NCI-H146 (cell line): ENCODE measurements at regions not wholly inside any gene's neighbourhood (a gene's known extent, or its start where the extent isn't known, plus 50 kb on each side); places are given as distances from the start of the nearest gene placed in this dataset.
A peak's percentile ranks its signal among the peaks of the same experiment; 100 is the strongest.

Source experiments
- DNase-seq: peaks from one replicate; lab custom pipeline; 2025; lab: John Stamatoyannopoulos, UW

DNA sequence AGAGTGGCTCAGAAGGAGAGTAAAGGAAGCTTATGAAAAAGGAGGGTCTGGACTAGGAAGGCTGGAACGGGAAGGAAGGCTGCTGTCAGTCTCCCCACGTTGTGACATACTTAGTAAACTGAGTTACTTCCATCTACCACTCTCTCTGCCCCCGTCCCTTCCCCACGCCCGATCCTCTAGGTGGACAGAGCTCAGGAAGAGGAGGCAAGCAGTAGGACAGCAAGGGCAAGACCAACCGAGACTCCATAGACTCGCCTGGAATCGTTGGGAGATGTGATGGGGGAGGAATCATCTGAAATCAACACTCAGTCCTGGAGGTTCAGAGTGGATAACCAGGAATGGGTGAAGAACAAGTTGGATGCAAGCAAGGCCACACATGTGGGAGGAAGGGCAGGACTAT, 240.7 kb downstream of the BUD13 start:
- no peak for DNase-seq

DNA sequence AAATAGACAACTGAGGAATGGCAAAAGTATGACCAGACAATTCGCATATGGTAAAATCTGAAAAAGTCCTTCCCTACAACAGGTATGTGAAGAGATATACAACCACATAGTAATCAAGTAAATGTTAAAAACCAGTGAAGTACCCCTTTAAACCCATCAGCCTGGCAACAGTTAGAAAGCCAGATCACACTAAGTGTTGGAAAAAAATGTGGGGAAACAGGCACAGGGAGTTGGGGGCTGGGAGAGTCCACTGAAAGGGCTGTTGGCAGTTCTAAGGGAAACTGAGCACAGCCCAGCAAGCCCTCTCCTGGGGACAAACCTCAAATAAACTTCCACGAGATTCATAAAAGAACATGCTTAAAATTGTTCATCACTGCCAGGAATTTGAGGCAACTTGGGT, 242.1 kb downstream of the BUD13 start:
- no peak for DNase-seq

DNA sequence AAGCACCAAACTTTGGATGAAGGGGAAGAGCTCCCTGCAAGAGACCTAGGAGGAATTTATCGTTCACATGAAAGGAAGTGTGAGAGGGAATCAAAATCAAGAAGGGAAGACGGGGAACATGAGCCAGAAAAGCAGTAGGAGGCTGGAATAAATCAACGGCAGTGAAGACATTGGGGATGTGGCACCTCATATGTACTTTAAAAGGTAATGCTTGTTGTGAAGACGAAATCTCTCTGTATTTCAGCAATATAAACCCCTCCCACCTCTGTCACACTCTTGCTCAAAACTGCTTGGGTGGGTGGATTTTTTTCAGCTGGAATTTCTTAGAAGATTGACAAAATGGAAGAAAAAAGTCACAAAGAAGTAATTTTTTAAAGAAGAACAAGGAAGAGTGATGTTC, 243.5 kb downstream of the BUD13 start:
- DNase-seq: no peak

DNA sequence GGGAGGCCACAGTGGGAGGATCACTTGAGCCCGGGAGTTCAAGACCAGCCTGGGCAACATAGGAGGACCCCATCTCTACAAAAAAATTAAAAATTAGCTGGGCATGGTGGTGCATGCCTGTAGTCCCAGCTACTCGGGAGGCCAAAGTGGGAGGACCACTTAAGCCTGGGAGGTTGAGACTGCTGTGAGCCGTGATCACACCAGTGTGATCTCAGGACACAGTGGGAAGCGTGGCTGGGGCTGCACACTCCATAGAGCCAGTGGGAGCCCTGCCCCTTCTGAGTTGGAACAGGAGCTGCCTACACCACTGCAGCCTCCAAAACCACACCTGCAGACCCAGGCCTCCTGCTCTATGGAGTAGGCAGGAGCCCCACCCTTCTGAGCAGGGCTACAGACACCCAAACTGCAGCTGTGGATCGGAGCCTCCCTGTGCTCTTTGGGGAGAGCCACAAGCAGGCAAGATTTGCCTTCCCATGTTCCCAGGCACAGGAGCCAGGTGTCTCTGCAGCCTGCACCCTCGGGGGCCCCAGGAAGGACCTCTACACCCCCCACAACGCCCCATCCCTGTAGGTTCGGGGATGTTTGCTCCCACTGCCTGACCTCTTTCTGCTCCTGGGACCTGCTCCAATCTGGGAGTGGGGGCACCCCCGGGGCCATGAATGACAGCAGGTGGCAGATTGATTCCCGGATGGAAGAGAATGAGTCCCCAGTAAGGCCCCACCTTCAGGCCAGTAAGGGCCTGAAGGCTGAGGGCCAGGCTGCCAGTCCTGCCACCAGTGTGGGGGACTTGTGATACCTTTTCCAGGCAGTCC, 245.4 kb downstream of the BUD13 start:
- no peak for DNase-seq

DNA sequence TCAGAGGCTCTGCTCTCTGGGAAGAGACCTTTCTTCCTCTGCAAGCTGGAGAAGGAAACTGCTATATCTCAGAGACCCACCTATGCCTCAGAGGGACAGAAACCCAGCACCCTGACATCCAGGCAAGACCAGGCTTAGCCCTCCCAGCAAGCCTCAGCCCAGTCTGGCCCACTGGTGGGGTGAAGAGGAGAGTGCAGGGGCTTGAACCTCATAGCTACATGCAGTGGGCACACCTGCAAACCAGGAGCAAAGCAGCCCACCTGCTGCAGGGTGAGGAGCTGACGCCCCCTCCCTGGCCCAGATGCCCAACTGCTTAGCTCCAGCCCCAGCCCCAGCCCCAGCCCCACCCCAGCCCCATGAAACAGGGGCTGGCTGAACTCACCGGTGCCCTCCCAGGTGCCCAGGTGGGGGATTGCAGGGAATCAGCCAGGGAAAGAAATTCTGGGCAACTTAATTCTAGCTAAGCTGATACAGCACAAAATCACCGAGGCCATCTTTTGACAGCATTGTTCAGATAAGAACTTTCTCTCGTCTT, 246.8 kb downstream of the BUD13 start:
- no peak for DNase-seq

DNA sequence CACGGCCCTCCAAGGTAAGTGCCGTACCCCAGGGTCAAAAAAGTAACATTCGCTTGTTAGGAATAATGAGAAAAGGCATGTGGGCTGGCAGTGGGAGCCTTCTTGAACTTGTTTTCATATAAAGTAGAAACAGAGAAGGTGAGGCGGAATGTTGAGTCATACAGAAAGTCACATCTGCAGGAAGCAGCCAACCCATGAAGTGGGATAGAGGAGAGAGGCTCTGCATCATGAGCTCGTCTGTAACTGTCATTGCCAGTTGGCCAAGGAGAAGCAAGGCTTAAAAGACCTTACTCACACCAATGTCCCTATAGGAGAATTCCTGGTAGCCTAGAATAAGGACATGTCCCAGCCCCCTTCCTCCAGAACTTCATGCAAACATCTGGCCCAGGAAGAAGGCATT, 253.3 kb downstream of the BUD13 start:
- DNase-seq: no peak

DNA sequence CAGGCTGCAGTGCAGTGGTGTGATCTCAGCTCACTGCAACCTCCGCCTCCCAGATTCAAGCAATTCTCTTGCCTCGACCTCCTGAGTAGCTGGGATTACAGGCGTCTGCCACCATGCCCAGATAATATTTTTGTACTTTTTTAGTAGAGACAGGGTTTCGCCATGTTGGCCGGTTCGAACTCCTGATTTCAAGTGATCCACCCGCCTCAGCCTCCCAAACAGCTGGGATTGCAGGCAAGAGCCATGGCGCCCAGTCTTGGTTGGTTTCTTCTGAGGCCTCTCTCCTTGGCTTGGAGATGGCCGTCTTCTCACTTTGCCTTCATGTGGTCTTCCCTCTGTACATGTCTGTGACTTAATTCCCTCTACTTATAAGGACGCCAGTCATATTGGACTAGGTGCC, 254.6 kb downstream of the BUD13 start:
- DNase-seq: no peak

DNA sequence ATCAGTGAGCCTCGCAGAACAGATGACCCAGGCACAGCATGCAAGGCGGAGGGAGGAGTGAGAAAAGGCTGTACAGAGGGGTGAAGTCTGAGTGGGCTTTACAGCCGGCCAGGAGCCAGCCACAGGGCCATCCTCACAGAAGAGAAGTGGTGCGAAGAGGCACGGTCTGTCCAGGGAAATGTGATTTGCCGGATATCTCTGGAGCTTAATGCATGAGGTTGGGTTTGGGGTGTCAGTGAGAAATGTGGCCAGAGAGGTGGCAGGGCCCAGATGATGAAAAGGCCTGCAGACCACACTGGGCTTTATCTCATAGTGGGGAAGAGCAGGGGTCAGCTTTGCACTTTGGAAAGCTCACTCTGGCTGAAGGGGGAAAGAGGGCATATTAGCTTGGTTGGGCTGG, 255.2 kb downstream of the BUD13 start:
- DNase-seq: no peak

DNA sequence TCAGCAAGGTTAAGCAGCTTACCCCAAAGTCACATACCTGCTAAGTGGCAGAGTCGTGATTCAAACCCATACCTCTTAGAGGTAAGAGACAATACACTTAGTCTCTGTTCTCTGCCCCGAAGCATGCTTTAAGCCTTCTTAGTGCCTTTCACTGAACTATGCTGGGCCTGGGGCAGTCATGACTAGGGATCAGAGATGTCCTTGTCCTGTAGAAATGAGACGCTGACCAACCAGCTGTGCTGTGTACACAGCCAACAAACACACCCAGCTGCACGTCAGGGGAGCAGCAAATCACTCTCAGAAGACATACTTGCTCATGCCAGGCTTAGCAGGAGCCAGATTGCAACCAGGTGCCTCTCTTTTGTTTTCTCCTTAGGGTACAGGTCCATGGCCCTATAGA, 255.7 kb downstream of the BUD13 start:
- DNase-seq: peak; percentile 67

DNA sequence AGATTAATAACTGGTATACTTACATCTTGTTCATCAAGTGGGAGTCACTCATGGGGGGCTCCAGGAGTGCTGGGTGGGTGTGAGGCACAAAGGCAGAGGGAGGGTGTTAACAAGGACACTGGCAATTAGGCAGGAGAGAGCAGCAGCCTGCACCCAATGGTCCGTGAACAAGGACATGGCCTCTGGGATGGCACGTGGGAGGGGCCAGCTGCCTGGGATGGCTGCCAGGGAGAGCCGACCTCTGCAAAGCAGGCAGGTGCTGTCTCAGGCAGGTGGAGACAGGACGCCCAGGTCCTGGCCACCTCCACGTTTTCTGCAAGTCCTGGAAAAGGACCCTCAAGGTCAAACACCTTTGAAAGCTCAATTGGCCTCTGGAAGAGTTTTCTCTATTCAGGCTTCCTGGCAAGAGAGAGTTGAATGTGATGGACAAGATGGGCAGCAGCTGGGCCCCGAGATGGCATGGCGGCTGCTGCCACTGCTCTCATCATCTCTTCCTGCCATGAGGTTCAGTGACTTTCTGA, 257.1 kb downstream of the BUD13 start:
- DNase-seq: peak; percentile 85

DNA sequence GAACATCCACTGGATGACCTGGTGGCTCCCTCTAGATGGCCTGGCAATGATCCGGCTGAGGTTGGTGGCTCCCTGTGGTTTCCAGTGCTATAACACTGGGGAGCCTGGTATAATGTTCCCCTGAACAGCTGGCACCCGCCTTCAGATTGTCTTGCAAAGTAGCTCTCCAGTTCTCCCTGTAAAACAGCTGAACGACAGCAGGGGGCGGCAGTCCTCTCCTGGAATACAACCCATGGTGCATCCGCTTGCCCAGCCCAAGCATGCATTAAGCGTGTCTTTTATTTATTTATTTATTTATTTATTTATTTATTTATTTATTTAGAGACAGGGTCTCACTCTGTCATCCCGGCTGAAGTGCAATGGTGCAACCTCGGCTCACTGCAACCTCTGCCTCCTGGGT, 258.9 kb downstream of the BUD13 start:
- peak; percentile 61 for DNase-seq

DNA sequence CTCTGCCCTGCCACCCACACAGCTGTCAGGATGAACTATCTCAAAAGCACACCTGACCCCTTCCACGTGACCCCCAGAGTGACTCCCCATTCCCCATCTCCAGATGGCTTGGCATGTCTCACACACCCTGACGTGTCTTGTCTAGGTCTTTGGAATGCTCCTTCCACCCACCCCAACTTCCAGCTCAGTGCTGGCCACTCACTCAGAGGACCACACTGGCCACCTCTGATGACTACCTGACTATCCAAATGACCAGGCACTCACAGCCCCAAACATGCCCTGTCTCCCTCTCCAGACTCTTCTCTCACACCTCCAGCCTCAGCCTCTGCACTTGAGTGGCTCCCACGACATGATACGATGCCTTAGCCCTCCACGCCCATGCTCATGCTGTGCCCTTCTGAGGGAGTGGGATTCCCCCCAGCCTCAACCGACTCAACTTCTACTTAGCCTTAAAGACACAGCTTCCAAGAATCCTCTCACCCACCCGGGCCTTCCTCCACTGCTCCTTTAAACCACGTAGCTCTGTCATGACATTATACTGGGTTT, 259.4 kb downstream of the BUD13 start:
- no peak for DNase-seq

DNA sequence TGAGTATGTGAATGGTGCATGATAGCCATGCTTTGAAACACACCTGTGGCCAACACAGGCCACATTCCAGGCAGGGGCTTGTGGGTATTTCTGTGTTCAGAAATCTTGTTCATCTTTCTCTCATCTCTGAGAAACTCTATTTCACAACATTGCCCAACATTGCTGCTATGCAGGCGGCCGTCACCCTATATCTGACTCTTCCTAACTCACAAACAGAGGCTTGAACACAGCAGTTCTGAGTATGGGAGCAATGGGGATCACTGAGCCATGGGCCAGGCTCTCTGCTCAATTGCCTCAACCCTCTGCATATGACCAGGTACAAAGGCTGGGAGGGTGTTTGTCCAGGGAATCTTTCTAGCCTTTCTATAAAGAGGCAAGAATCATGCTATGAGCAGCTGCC, 259.9 kb downstream of the BUD13 start:
- DNase-seq: no peak

DNA sequence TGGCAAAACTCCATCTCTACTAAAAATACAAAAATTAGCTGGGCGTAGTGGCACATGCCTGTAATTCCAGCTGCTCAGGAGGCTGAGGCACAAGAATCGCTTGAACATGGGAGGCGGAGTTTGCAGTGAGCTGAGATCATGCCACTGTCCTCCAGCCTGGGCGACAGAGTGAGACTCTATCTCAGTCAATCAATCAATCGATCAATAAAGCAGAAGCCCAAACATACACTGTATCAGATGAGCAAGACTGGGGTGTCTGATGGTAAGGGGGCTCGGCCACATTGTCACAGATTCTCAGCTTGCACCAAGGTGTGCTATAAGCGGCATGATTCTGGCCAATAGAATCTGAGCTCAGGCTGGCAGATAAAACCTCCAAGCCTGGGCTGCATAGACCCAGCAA, 261.1 kb downstream of the BUD13 start:
- no peak for DNase-seq

DNA sequence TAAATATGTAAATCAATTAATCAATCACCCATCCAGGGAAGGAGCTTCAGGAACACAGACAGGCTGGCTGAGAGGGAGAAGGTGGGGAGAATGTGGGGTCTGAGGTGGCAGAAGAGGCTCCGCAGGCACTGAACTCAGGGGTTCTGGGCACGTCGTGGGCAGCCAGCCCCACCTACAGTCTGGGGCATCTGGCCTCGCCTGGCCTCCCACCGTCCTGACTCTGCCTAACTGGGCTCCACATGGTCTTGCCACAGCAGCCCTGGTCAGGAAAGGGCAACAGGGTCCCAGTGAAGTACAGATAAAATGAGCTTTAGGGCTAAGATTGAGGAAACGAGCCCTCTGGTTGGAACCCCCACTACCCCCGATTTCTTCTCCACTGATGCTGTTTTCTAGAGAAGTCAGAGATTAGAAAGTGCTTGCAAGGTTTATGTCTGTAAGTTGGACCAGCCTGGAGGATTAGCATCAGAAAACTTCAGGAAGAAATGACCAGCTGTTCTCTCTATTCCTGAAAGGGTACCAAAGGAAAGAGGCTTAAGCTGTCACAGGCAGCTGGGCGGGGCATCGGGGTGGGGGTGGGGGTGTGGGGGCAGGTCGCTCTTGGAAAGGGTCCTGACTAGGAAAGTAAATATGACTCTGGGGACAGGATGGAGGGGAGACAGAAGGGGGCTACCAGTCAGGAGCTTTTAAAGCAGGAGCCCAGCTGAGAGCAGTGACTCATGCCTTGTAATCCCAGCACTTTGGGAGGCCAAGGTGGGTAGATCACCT, 261.7 kb downstream of the BUD13 start:
- DNase-seq: no peak

DNA sequence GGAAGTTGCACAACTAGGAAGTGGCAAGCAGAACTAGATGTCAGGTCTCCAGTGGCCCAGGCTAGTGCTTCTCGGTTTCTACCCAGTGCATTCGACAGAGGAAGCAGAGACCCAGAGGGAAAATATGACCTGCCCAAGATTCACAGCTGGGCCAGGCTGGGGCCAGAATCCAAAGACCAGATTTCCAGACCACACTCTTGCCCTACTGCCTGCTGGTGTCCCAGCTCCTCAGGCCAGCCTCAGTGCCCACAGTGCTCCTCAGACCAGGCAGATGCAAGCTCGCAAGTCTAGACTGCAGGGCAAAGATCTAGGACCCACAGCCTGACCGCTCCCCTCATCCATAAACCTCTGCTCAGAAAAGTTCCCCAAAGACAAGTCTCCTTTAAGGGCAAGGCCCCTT, 262.6 kb downstream of the BUD13 start:
- no peak for DNase-seq

DNA sequence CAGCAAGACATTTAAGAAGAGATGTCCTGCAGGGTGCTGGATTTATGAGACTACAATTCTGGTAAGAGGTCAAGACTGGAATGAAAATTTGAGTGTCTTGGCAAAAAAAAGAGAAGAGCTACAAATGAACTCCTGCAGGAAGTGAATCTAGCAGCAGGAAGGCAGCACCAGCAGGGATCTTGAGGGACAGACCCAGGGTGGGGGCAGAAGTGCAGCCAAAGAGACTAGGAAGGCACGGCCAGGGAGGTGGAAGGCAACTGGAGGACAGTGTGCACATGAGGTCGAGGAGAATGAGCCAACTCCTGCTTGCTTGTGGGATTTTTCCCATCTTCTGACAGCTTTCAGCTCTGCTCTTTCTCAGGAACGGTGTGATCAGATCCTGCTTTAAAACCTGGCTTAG, 263.2 kb downstream of the BUD13 start:
- DNase-seq: no peak

DNA sequence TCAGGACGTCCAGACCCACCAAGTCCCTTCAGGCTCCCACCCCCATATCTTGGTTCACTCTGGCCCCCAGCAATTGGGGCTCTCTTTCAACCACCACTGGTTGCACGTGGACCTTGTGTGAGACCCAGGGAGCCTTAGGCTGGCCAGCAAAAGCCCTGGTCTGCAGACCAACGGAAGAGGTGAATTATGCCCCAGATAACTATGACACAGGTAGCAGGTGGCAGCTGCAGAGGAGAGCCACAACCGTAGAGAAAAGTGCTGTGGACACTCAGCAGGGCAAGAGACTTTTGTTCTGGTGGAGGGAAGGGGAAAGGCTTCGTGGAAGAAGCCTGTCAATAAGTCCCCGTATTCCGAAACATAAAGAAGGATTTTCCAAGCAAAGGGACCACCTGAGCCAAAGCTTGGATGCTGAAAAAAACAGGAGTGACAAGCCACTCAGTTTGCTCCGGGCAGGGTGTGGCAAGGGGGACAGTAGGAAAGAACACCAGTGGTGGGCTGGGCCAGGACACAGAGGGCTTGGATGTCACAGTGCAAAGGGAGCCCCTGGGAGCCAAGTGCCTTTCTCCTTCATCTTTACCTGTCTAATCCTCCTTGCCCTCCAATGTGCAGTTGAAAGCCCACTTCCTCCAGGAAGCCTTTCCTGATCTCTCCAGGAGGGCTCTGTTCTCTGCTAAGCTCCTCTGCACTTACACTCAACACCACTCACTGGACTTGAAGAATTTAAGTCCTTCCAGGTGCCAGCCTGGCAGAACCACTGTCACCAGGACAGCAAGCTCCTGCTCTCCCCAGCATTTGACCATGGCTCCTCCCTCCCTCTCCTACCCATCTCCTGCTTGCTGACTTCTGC, 264.7 kb downstream of the BUD13 start:
- DNase-seq: peak; percentile 31

DNA sequence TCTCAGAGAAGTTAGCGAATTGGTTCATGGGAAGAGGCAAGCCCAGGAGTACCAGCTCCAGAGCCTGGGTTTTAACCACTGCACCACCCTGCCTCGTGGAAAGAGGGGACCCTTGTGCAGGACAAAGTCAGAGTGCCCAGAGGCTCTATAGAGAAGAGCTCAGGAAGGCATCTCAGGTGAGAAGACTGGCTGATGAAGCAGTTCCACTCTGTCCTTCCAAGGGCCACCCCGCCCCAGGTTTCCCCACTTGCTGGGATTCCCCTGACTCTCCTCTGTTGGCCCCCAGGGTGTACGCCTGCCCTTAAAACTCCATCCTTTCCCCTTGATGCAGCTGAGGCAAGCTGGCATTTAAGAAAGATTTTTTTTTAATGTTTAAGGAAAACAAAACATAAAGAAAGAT, 265.8 kb downstream of the BUD13 start:
- no peak for DNase-seq

DNA sequence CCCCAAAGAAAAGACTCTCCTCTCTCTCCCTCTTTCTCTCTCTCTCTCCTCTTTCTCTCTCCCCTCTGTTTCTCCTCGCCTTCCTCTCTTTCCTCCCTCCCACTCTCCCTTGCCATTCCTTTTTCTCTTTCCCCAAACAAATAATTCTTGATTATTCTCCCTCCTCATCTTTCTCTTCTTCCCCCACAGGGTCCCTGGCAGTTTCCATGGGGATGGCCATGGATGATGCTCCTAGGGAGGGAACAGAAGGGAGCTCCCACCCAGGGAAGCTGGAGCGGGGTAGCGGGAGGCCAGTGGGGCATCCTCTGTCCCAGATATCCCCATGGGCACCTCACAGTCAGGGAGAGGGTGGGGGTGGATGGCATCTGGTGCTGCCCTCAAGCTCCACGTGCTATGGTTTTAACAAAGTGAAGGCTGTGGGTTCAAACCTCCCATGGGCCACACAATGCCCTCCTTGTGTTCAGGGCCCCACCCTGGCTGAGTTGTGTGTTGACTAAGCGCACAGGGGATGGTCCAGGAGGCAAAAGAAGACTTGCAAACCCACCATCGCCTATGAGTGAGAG, 266.4 kb downstream of the BUD13 start:
- DNase-seq: no peak
